ENCODE measurements at regions not wholly inside any gene's neighbourhood (a gene's known extent, or its start where the extent isn't known, plus 50 kb on each side); places are given as distances from the start of the nearest gene placed in this dataset.

- H3K27ac ChIP-seq = no peak overlapping the region
- H3K4me3 ChIP-seq = no peak overlapping the region
- no peaks in the 10 kb centered on the region for H3K4me1 ChIP-seq
- no peaks in the 10 kb centered on the region for H3K9me3 ChIP-seq
- H3K9ac ChIP-seq (ENCODE audit: low read depth in 2 of 2, low read length in 2 of 2) = no peak overlapping the region
- H3K36me3 ChIP-seq = no peaks in the 10 kb centered on the region
- no peak for TF ChIP-seq CTCF (IDR thresholded peaks at IDR 0.05)
- no peak for DNase-seq
- intact Hi-C loops (cut with DNase I) = no loop called here
- H3K27me3 ChIP-seq = no peaks in the 10 kb centered on the region
Measured at GRCh38 chr3:106161246-106161645, 292.4 kb upstream of the CBLB start.

- no peak for DNase-seq
- no peaks in the 10 kb centered on the region for H3K27me3 ChIP-seq
- no peaks in the 10 kb centered on the region for H3K9me3 ChIP-seq
- intact Hi-C loops (cut with DNase I) = no loop called here
- H3K4me3 ChIP-seq = no peak overlapping the region
- no peak overlapping the region for H3K9ac ChIP-seq (ENCODE audit: low read depth in 2 of 2, low read length in 2 of 2)
- TF ChIP-seq CTCF (IDR thresholded peaks at IDR 0.05) = no peak
- H3K27ac ChIP-seq = no peak overlapping the region
- H3K36me3 ChIP-seq = no peaks in the 10 kb centered on the region
- H3K4me1 ChIP-seq = no peaks in the 10 kb centered on the region
Measured at GRCh38 chr3:106167728-106168127, 298.9 kb upstream of the CBLB start.

- DNase-seq = no peak
- Histone ChIP-seq H3K9me3 (no peaks in the 10 kb centered on the region), H3K4me1 (no peaks in the 10 kb centered on the region), H3K27ac (no peak overlapping the region), H3K4me3 (no peak overlapping the region), H3K9ac (ENCODE audit: low read depth in 2 of 2, low read length in 2 of 2) (no peak overlapping the region), H3K27me3 (no peaks in the 10 kb centered on the region), H3K36me3 (no peaks in the 10 kb centered on the region)
- no peak for TF ChIP-seq CTCF (IDR thresholded peaks at IDR 0.05)
- intact Hi-C loops (cut with DNase I) = no loop called here
Measured at GRCh38 chr3:106168962-106169750, 300.3 kb upstream of the CBLB start.

GRCh38 chr3:106170636-106171035 is 301.8 kb upstream of the CBLB start:
- TF ChIP-seq CTCF (IDR thresholded peaks at IDR 0.05) = no peak
- H3K27me3 ChIP-seq = no peaks in the 10 kb centered on the region
- H3K9me3 ChIP-seq = no peaks in the 10 kb centered on the region
- no peak overlapping the region for H3K27ac ChIP-seq
- no peak overlapping the region for H3K9ac ChIP-seq (ENCODE audit: low read depth in 2 of 2, low read length in 2 of 2)
- DNase-seq = no peak
- no peaks in the 10 kb centered on the region for H3K36me3 ChIP-seq
- intact Hi-C loops (cut with DNase I) = no loop called here
- H3K4me3 ChIP-seq = no peak overlapping the region
- no peaks in the 10 kb centered on the region for H3K4me1 ChIP-seq

GRCh38 chr3:106172101-106172500 is 303.3 kb upstream of the CBLB start:
- TF ChIP-seq CTCF (IDR thresholded peaks at IDR 0.05) = no peak

More at GRCh38 chr3:106172101-106172500, 303.3 kb upstream of the CBLB start:
- no peak overlapping the region for H3K4me3 ChIP-seq
- no peak overlapping the region for H3K27ac ChIP-seq
- no peak overlapping the region for H3K9ac ChIP-seq (ENCODE audit: low read depth in 2 of 2, low read length in 2 of 2)
- no peaks in the 10 kb centered on the region for H3K9me3 ChIP-seq
- no peaks in the 10 kb centered on the region for H3K36me3 ChIP-seq
- no peak for DNase-seq
- intact Hi-C loops (cut with DNase I) = no loop called here
- no peaks in the 10 kb centered on the region for H3K4me1 ChIP-seq
- no peaks in the 10 kb centered on the region for H3K27me3 ChIP-seq

Data from colonic mucosa (tissue), 4 donors.